Retinal pigment epithelial cell (primary cell): ENCODE measurements at regions not wholly inside any gene's neighbourhood (a gene's known extent, or its start where the extent isn't known, plus 50 kb on each side); places are given as distances from the start of the nearest gene placed in this dataset.
"Not testable (repeated sequence)": the region's sequence is repeated elsewhere in the genome, so short reads cannot be mapped to it uniquely, and the experiment has no call there.

ENCODE experiments used
- DNase-seq: peaks from one replicate; pipeline ENCODE4 v3.0.0-alpha.2; 2010; ENCODE audit warnings: low read depth
- H3K4me3 ChIP-seq: 2 replicates; pipeline ENCODE4 v1.5.1; 2011; ENCODE audit warnings: mild to moderate bottlenecking, low read length, control low read depth, moderate library complexity
- CTCF ChIP-seq: conservative IDR thresholded peaks from 2 replicates; pipeline ENCODE4 v1.5.1; 2011; ENCODE audit warnings: low read depth, low read length, control low read depth, inconsistent platforms

GRCh38 chr6:50404643-50405042 is 308.7 kb upstream of the TFAP2D start:
- TF ChIP-seq CTCF, result no peak
- H3K4me3 ChIP-seq, result no peak overlapping the region
- no peak for DNase-seq

GRCh38 chr6:50410579-50410978 is 302.7 kb upstream of the TFAP2D start:
- no peak for DNase-seq
- no peak overlapping the region for H3K4me3 ChIP-seq
- TF ChIP-seq CTCF, result no peak

GRCh38 chr6:50421041-50421440 is 292.3 kb upstream of the TFAP2D start:
- DNase-seq, H3K4me3 ChIP-seq: not testable (repeated sequence)

DNA sequence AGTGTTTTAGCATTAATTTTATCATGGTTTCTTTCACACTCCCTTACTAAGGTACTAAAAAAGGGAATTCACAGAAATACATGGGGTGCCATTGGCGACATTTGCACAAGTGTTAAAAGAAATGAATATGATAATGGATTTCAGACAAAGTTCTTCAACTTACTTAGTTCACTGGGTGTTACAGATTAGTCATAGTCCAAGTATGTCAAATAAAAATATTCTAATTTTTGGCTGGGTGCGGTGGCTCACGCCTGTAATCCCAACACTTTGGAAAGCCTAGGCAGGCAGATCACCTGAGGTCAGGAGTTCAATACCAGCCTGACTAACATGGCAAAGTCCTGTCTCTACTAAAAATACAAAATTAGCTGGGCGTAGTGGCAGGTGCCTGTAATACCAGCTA is 286.1 kb upstream of the TFAP2D start:
- no peak overlapping the region for H3K4me3 ChIP-seq
- no peak for TF ChIP-seq CTCF
- no peak for DNase-seq

DNA sequence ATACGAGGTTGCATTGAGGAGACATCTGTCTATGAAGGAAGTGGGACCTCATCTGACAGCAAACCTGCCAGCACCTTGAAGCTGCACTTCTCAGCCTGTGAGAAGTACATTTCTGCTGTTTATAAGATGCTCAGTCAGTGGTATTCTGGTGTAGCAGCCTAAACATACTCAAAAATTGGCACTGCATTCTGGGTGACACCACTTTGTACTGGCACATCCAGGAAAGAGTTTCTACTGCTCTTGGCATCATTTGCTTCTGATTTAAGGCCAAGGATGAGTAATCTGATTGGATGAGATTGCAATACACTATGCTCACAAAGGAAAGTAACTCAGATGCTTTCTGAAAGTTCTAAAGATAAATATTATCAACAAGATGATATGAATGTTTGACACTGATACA is 275.4 kb upstream of the TFAP2D start:
- no peak for DNase-seq
- no peak for TF ChIP-seq CTCF
- no peak overlapping the region for H3K4me3 ChIP-seq

DNA sequence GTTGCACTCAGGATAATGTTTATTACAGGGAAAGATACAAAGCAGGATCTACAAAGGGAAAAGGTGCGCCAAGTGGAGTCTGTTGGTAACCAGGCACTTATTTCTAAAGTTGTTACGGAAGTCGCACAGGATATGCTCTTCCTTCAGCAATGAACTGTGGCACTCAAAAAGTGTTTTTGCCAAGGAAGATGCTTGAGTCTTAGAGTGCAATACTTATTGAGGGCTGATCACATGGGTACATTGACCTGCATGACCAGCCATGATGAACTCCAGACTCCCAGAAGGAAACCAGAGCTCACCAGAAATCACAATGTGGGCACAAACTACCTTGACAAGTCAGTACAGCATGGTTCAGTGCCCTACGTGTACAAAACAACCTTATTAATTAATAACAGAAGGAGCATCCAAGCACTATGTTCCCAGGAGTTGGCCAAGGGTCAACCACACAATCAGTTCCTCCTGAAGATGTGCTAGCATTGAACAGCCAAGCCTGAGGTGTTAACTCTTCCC is 270.7 kb upstream of the TFAP2D start:
- no peak for TF ChIP-seq CTCF

GRCh38 chr6:50443144-50443543 is 270.2 kb upstream of the TFAP2D start:
- no peak for TF ChIP-seq CTCF
- no peak for DNase-seq
- no peak overlapping the region for H3K4me3 ChIP-seq

More for the DNA sequence above, 270.7 kb upstream of the TFAP2D start:
- no peak overlapping the region for H3K4me3 ChIP-seq
- DNase-seq, result no peak

DNA sequence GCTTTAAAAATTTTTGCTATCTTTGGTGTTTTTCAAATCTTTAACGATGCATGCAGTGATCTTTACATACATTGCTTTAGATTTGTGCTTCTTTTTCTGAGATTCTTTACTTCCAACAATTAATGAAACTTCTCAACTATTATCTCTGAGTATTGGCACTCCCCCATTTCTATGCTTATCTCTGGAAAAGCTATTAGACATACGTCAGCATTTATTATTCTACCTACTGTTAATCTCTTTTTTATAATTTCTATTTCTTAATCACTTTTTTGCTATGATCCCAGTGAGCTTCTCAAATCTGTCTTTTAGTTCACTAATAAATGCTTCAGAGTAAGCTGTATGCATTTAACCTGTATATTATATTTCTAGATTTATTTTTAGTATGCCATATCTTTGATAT is 264.2 kb upstream of the TFAP2D start:
- TF ChIP-seq CTCF, result no peak
- no peak overlapping the region for H3K4me3 ChIP-seq
- DNase-seq, result no peak
